ENCODE measurements at regions not wholly inside any gene's neighbourhood (a gene's known extent, or its start where the extent isn't known, plus 50 kb on each side); places are given as distances from the start of the nearest gene placed in this dataset.

GRCh38 chr12:114302606-114303315, 103.2 kb downstream of the TBX5 start:
- H4K91ac ChIP-seq (ENCODE audit: low read depth, low read length, poor library complexity) = no peak overlapping the region
- WGBS, 2 donors (ENCODE audit: extremely low coverage in 2 of 2, insufficient read length in 2 of 2, insufficient replicate concordance in 1 of 2) = no CpG with 5 or more reads among the region's 6 CpGs
- no peak overlapping the region for H3K18ac ChIP-seq (ENCODE audit: low read length)
- no peak overlapping the region for H3K4me2 ChIP-seq (ENCODE audit: insufficient read depth, low read length, poor library complexity, severe bottlenecking)
- no peak overlapping the region for H4K8ac ChIP-seq (ENCODE audit: low read depth, low read length)
- H3K36me3 ChIP-seq (replicated peaks in 1 of 2; ENCODE audit: control insufficient read depth in 2 of 2, insufficient read depth in 2 of 2, low read length in 2 of 2) = no peaks in the 10 kb centered on the region
- H3K79me1 ChIP-seq (ENCODE audit: low read depth, low read length) = no peaks in the 10 kb centered on the region
- H3K14ac ChIP-seq (ENCODE audit: low read length) = no peak overlapping the region
- no peak overlapping the region for H2AFZ ChIP-seq (ENCODE audit: low read length)
- H2BK120ac ChIP-seq (ENCODE audit: low read depth, low read length) = no peak overlapping the region
- H3K27me3 ChIP-seq (ENCODE audit: control insufficient read depth in 3 of 3, insufficient read depth in 3 of 3, low read depth in 1 of 3, low read length in 3 of 3) = no peaks in the 10 kb centered on the region
- H2AK5ac ChIP-seq (ENCODE audit: low read depth, low read length) = no peak overlapping the region
- no peak overlapping the region for H3K4me3 ChIP-seq (ENCODE audit: low read length in 2 of 2)
- H3K27ac ChIP-seq (replicated peaks; ENCODE audit: low read length) = no peak overlapping the region
- no peak overlapping the region for H2BK12ac ChIP-seq (ENCODE audit: low read length)
- no peak for DNase-seq (ENCODE audit: low spot score)
- H2BK5ac ChIP-seq (ENCODE audit: low read length) = no peak overlapping the region
- no peak overlapping the region for H3K23ac ChIP-seq (ENCODE audit: low read depth, low read length, poor library complexity)
- no peak overlapping the region for H2BK15ac ChIP-seq (ENCODE audit: low read length)
- H3K4me1 ChIP-seq (ENCODE audit: control insufficient read depth in 2 of 2, insufficient read depth in 1 of 2, low read depth in 1 of 2, low read length in 2 of 2) = no peaks in the 10 kb centered on the region
- H3K4ac ChIP-seq (ENCODE audit: low read length) = no peak overlapping the region
- H3K9ac ChIP-seq (ENCODE audit: low read depth, low read length, poor library complexity) = no peak overlapping the region
- H3K9me3 ChIP-seq (replicated peaks in 1 of 2; ENCODE audit: control insufficient read depth in 2 of 2, insufficient read depth in 1 of 2, low read depth in 1 of 2, low read length in 2 of 2) = no peaks in the 10 kb centered on the region

GRCh38 chr12:114302117-114302516, 103.8 kb downstream of the TBX5 start:
- H2BK15ac ChIP-seq (ENCODE audit: low read length) = no peak overlapping the region
- no peak for DNase-seq (ENCODE audit: low spot score)

GRCh38 chr12:114294303-114294685, 111.7 kb downstream of the TBX5 start:
- no peak overlapping the region for H2BK120ac ChIP-seq (ENCODE audit: low read depth, low read length)
- no peak for DNase-seq (ENCODE audit: low spot score)
- no peaks in the 10 kb centered on the region for H3K9me3 ChIP-seq (replicated peaks in 1 of 2; ENCODE audit: control insufficient read depth in 2 of 2, insufficient read depth in 1 of 2, low read depth in 1 of 2, low read length in 2 of 2)
- no peak overlapping the region for H2BK12ac ChIP-seq (ENCODE audit: low read length)
- no peak overlapping the region for H3K27ac ChIP-seq (replicated peaks; ENCODE audit: low read length)
- H3K23ac ChIP-seq (ENCODE audit: low read depth, low read length, poor library complexity) = no peak overlapping the region
- H3K14ac ChIP-seq (ENCODE audit: low read length) = no peak overlapping the region
- H3K27me3 ChIP-seq (ENCODE audit: control insufficient read depth in 3 of 3, insufficient read depth in 3 of 3, low read depth in 1 of 3, low read length in 3 of 3) = no peaks in the 10 kb centered on the region
- no peaks in the 10 kb centered on the region for H3K4me1 ChIP-seq (ENCODE audit: control insufficient read depth in 2 of 2, insufficient read depth in 1 of 2, low read depth in 1 of 2, low read length in 2 of 2)
- no peak overlapping the region for H2BK15ac ChIP-seq (ENCODE audit: low read length)
- H2AFZ ChIP-seq (ENCODE audit: low read length) = no peak overlapping the region
- no peak overlapping the region for H4K8ac ChIP-seq (ENCODE audit: low read depth, low read length)
- no peak overlapping the region for H2AK5ac ChIP-seq (ENCODE audit: low read depth, low read length)
- H4K91ac ChIP-seq (ENCODE audit: low read depth, low read length, poor library complexity) = no peak overlapping the region
- H3K4me3 ChIP-seq (ENCODE audit: low read length in 2 of 2) = no peak overlapping the region
- no peaks in the 10 kb centered on the region for H3K36me3 ChIP-seq (replicated peaks in 1 of 2; ENCODE audit: control insufficient read depth in 2 of 2, insufficient read depth in 2 of 2, low read length in 2 of 2)
- no peak overlapping the region for H3K4ac ChIP-seq (ENCODE audit: low read length)
- no CpG with 5 or more reads among the region's 3 CpGs for WGBS, 2 donors (ENCODE audit: extremely low coverage in 2 of 2, insufficient read length in 2 of 2, insufficient replicate concordance in 1 of 2)
- H3K18ac ChIP-seq (ENCODE audit: low read length) = no peak overlapping the region
- H2BK5ac ChIP-seq (ENCODE audit: low read length) = no peak overlapping the region
- no peak overlapping the region for H3K9ac ChIP-seq (ENCODE audit: low read depth, low read length, poor library complexity)
- no peak overlapping the region for H3K4me2 ChIP-seq (ENCODE audit: insufficient read depth, low read length, poor library complexity, severe bottlenecking)
- no peaks in the 10 kb centered on the region for H3K79me1 ChIP-seq (ENCODE audit: low read depth, low read length)

More at GRCh38 chr12:114302117-114302516, 103.8 kb downstream of the TBX5 start:
- Histone ChIP-seq H3K4me1 (ENCODE audit: control insufficient read depth in 2 of 2, insufficient read depth in 1 of 2, low read depth in 1 of 2, low read length in 2 of 2) (no peaks in the 10 kb centered on the region), H4K8ac (ENCODE audit: low read depth, low read length) (no peak overlapping the region), H2BK120ac (ENCODE audit: low read depth, low read length) (no peak overlapping the region), H3K36me3 (replicated peaks in 1 of 2; ENCODE audit: control insufficient read depth in 2 of 2, insufficient read depth in 2 of 2, low read length in 2 of 2) (no peaks in the 10 kb centered on the region), H3K27ac (replicated peaks; ENCODE audit: low read length) (no peak overlapping the region), H2AK5ac (ENCODE audit: low read depth, low read length) (no peak overlapping the region), H3K4me3 (ENCODE audit: low read length in 2 of 2) (no peak overlapping the region), H2BK5ac (ENCODE audit: low read length) (no peak overlapping the region), H3K27me3 (ENCODE audit: control insufficient read depth in 3 of 3, insufficient read depth in 3 of 3, low read depth in 1 of 3, low read length in 3 of 3) (no peaks in the 10 kb centered on the region), H3K23ac (ENCODE audit: low read depth, low read length, poor library complexity) (no peak overlapping the region), H3K14ac (ENCODE audit: low read length) (no peak overlapping the region), H2BK12ac (ENCODE audit: low read length) (no peak overlapping the region), H3K4ac (ENCODE audit: low read length) (no peak overlapping the region), H2AFZ (ENCODE audit: low read length) (no peak overlapping the region), H3K9me3 (replicated peaks in 1 of 2; ENCODE audit: control insufficient read depth in 2 of 2, insufficient read depth in 1 of 2, low read depth in 1 of 2, low read length in 2 of 2) (no peaks in the 10 kb centered on the region), H4K91ac (ENCODE audit: low read depth, low read length, poor library complexity) (no peak overlapping the region), H3K18ac (ENCODE audit: low read length) (no peak overlapping the region), H3K79me1 (ENCODE audit: low read depth, low read length) (no peaks in the 10 kb centered on the region), H3K4me2 (ENCODE audit: insufficient read depth, low read length, poor library complexity, severe bottlenecking) (no peak overlapping the region), H3K9ac (ENCODE audit: low read depth, low read length, poor library complexity) (peak overlapping the region; percentile 55)
- no CpG with 5 or more reads among the region's 8 CpGs for WGBS, 2 donors (ENCODE audit: extremely low coverage in 2 of 2, insufficient read length in 2 of 2, insufficient replicate concordance in 1 of 2)

- Histone ChIP-seq H4K8ac (ENCODE audit: low read depth, low read length) (no peak overlapping the region), H3K18ac (ENCODE audit: low read length) (no peak overlapping the region), H3K9me3 (replicated peaks in 1 of 2; ENCODE audit: control insufficient read depth in 2 of 2, insufficient read depth in 1 of 2, low read depth in 1 of 2, low read length in 2 of 2) (no peaks in the 10 kb centered on the region), H2BK5ac (ENCODE audit: low read length) (no peak overlapping the region), H3K79me1 (ENCODE audit: low read depth, low read length) (no peaks in the 10 kb centered on the region), H3K4me3 (ENCODE audit: low read length in 2 of 2) (no peak overlapping the region), H2BK15ac (ENCODE audit: low read length) (no peak overlapping the region), H3K14ac (ENCODE audit: low read length) (no peak overlapping the region), H4K91ac (ENCODE audit: low read depth, low read length, poor library complexity) (no peak overlapping the region), H3K4me2 (ENCODE audit: insufficient read depth, low read length, poor library complexity, severe bottlenecking) (no peak overlapping the region), H3K36me3 (replicated peaks in 1 of 2; ENCODE audit: control insufficient read depth in 2 of 2, insufficient read depth in 2 of 2, low read length in 2 of 2) (no peaks in the 10 kb centered on the region), H3K9ac (ENCODE audit: low read depth, low read length, poor library complexity) (no peak overlapping the region), H2BK12ac (ENCODE audit: low read length) (no peak overlapping the region), H2BK120ac (ENCODE audit: low read depth, low read length) (no peak overlapping the region), H2AK5ac (ENCODE audit: low read depth, low read length) (no peak overlapping the region), H2AFZ (ENCODE audit: low read length) (no peak overlapping the region), H3K23ac (ENCODE audit: low read depth, low read length, poor library complexity) (no peak overlapping the region), H3K27ac (replicated peaks; ENCODE audit: low read length) (no peak overlapping the region), H3K4me1 (ENCODE audit: control insufficient read depth in 2 of 2, insufficient read depth in 1 of 2, low read depth in 1 of 2, low read length in 2 of 2) (no peaks in the 10 kb centered on the region), H3K27me3 (ENCODE audit: control insufficient read depth in 3 of 3, insufficient read depth in 3 of 3, low read depth in 1 of 3, low read length in 3 of 3) (no peaks in the 10 kb centered on the region), H3K4ac (ENCODE audit: low read length) (no peak overlapping the region)
- DNase-seq (ENCODE audit: low spot score) = no peak
- no CpG with 5 or more reads among the region's 2 CpGs for WGBS, 2 donors (ENCODE audit: extremely low coverage in 2 of 2, insufficient read length in 2 of 2, insufficient replicate concordance in 1 of 2)
Measured at GRCh38 chr12:114293571-114294302, 112.2 kb downstream of the TBX5 start.
